OCI-LY1 (cell line): ENCODE measurements at regions not wholly inside any gene's neighbourhood (a gene's known extent, or its start where the extent isn't known, plus 50 kb on each side); places are given as distances from the start of the nearest gene placed in this dataset.

Experiments used
- EZH2 ChIP-seq: fragments of 200-600 bp; sonication (generic), shearing (Covaris generic); IDR thresholded peaks from 2 replicates; pipeline ENCODE4 v1.8.0; 2017; ENCODE audit warnings: borderline replicate concordance, mixed run types, mild to moderate bottlenecking, antibody characterized with exemption, low read length, moderate library complexity, mixed read lengths
- TF ChIP-seq, protein P1 (sequence below): fragments of 200-600 bp; sonication (generic), shearing (Covaris generic); IDR thresholded peaks from 2 replicates; pipeline ENCODE4 v1.5.1; 2017; ENCODE audit warnings: mild to moderate bottlenecking, antibody characterized with exemption, low read length, moderate library complexity, mixed read lengths

DNA sequence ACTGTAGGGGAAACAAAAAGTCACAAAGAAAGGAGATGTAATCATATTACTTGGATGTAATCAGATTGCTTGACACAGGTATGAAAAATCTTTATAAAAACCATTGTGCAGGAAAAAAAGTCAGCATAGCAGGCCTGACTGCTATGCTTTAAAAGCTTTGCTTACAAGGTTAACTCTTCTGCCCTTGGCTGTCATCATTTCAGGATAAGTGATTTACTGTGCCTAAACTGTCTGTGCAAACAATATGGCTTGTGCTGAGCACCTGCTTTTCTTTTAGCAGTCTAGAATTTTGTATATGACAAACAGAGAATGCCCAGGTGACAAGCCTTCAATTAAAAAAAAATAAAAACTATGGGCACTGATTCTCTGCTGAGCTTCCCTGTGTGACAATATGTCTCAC, 63.8 kb upstream of the PLEKHG7 start:
- TF ChIP-seq, protein P1, sequence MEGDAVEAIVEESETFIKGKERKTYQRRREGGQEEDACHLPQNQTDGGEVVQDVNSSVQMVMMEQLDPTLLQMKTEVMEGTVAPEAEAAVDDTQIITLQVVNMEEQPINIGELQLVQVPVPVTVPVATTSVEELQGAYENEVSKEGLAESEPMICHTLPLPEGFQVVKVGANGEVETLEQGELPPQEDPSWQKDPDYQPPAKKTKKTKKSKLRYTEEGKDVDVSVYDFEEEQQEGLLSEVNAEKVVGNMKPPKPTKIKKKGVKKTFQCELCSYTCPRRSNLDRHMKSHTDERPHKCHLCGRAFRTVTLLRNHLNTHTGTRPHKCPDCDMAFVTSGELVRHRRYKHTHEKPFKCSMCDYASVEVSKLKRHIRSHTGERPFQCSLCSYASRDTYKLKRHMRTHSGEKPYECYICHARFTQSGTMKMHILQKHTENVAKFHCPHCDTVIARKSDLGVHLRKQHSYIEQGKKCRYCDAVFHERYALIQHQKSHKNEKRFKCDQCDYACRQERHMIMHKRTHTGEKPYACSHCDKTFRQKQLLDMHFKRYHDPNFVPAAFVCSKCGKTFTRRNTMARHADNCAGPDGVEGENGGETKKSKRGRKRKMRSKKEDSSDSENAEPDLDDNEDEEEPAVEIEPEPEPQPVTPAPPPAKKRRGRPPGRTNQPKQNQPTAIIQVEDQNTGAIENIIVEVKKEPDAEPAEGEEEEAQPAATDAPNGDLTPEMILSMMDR: no peak
- TF ChIP-seq EZH2: no peak
